Activated naive CD8-positive, alpha-beta T cell treated with anti-CD3 and anti-CD28 coated beads for 36 hours (primary cell): ENCODE measurements at regions not wholly inside any gene's neighbourhood (a gene's known extent, or its start where the extent isn't known, plus 50 kb on each side); places are given as distances from the start of the nearest gene placed in this dataset.

Source experiments
- DNase-seq: peaks from one replicate; pipeline ENCODE4 v3.0.0; 2021
- H3K27ac Mint-ChIP-seq: one replicate; pipeline ENCODE4 v1.8.0; 2022; ENCODE audit warnings: mild to moderate bottlenecking, moderate library complexity, mixed read lengths
- H3K27me3 Mint-ChIP-seq: one replicate; pipeline ENCODE4 v1.8.0; 2022; ENCODE audit warnings: mild to moderate bottlenecking, mixed read lengths
- H3K36me3 Mint-ChIP-seq: one replicate; pipeline ENCODE4 v1.8.0; 2021; ENCODE audit warnings: mild to moderate bottlenecking, mixed read lengths
- H3K4me1 Mint-ChIP-seq: one replicate; pipeline ENCODE4 v1.8.0; 2021; ENCODE audit warnings: mixed read lengths
- H3K4me3 Mint-ChIP-seq: one replicate; pipeline ENCODE4 v1.8.0; 2022; ENCODE audit warnings: mild to moderate bottlenecking, moderate library complexity, mixed read lengths
- H3K9me3 Mint-ChIP-seq: one replicate; pipeline ENCODE4 v1.8.0; 2022; ENCODE audit warnings: mixed read lengths

GRCh38 chr10:35925493-35925892 lies 283.4 kb upstream of the FZD8 start:
- H3K9me3 Mint-ChIP-seq, result no peaks in the 10 kb centered on the region
- H3K27me3 Mint-ChIP-seq, result no peaks in the 10 kb centered on the region
- H3K4me1 Mint-ChIP-seq, result no peaks in the 10 kb centered on the region
- H3K4me3 Mint-ChIP-seq, result no peak overlapping the region
- no peaks in the 10 kb centered on the region for H3K36me3 Mint-ChIP-seq
- no peak for DNase-seq
- no peak overlapping the region for H3K27ac Mint-ChIP-seq

GRCh38 chr10:35924759-35925158 lies 282.7 kb upstream of the FZD8 start:
- no peak for DNase-seq
- Mint-ChIP-seq H3K36me3 (no peaks in the 10 kb centered on the region), H3K27ac (no peak overlapping the region), H3K9me3 (no peaks in the 10 kb centered on the region), H3K4me3 (no peak overlapping the region), H3K27me3 (no peaks in the 10 kb centered on the region), H3K4me1 (no peaks in the 10 kb centered on the region)

DNA sequence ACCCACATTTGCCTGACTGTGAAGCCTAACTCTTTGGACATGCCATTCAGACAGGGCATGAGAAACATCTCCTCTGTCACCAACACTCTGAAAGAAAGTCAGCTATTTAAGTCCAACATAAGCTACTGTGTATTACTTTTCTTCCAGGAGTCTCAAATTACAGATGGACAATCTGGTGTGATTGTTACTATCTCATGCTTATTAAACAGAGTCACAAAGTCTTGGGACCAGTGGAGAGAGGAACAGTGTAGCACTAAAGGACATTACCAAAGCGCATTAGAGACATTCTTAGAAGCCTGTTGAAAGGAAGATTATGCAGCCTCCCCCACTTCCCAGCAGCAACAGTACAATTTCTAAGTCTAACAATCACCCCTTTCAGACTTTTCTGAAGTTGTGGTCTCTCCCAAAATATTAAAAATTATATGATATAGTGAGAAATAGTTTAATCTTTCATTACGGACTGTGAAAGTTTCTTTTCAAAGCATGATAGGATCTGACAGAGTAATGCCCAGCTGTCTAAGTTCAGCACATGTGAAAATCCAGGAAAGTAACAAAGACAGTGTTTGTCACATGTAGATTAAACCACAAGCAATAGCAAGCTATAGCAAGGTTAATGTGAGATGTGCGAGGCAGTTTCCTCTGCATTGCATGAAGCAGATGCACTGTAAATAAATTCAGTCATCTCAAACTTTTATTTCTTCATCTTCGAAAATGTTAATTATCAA lies 280.9 kb upstream of the FZD8 start:
- no peak for DNase-seq
- Mint-ChIP-seq H3K27ac (no peak overlapping the region), H3K36me3 (no peaks in the 10 kb centered on the region), H3K9me3 (no peaks in the 10 kb centered on the region), H3K4me1 (no peaks in the 10 kb centered on the region), H3K4me3 (no peak overlapping the region), H3K27me3 (no peaks in the 10 kb centered on the region)

DNA sequence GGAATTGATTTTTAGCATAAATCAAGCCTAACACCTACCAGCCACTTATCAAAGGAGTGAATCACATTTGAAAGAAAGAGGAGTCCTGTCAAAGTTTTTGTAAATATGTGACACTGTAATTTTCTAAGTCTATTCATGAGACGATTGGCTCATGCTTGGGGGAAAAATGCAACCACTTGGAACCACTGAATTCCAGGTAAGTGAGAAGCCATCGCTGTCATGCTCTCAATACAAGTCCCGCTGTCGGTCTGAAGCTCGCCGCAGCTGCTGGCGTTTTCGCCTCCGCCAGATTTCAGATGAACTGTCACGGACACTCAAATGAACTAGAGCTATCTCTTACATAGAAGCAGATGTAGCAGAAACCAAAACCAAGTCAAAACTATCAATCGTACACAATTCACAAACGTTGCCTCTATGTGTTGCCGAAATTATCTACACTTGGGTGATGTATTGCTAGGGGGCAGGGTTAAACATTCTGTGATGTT lies 279.8 kb upstream of the FZD8 start:
- Mint-ChIP-seq H3K9me3 (peaks cover 1% of the 10 kb centered on the region), H3K4me3 (no peak overlapping the region), H3K4me1 (no peaks in the 10 kb centered on the region), H3K36me3 (no peaks in the 10 kb centered on the region), H3K27ac (no peak overlapping the region), H3K27me3 (no peaks in the 10 kb centered on the region)
- DNase-seq, result no peak

- Mint-ChIP-seq H3K27ac (no peak overlapping the region), H3K36me3 (no peaks in the 10 kb centered on the region), H3K27me3 (peaks cover 4% of the 10 kb centered on the region), H3K4me1 (no peaks in the 10 kb centered on the region), H3K4me3 (no peak overlapping the region), H3K9me3 (peaks cover 1% of the 10 kb centered on the region)
- DNase-seq, result no peak
Observed at GRCh38 chr10:35916791-35917190, 274.7 kb upstream of the FZD8 start.

DNA sequence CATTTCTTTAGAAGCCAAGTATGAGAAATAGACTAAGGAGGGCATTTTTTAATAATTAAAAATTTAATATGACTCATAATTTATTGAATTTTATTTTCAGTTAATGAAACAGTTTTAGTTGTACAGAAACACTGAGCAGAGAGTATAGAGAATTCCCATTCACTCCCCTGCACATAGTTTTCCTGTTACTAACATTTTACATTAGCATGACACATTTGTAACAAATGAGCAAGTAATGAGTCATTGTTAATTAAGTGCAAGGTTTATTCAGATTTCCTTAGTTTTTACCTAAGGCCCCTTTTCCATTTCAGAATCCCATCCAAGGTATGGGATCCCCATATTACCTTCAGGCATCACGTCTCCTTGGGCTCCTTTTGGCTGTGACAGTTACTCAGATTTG lies 271.5 kb upstream of the FZD8 start:
- H3K27ac Mint-ChIP-seq, result no peak overlapping the region
- DNase-seq, result no peak
- H3K4me3 Mint-ChIP-seq, result no peak overlapping the region
- H3K4me1 Mint-ChIP-seq, result no peaks in the 10 kb centered on the region
- H3K27me3 Mint-ChIP-seq, result peaks cover 4% of the 10 kb centered on the region
- H3K9me3 Mint-ChIP-seq, result peaks cover 1% of the 10 kb centered on the region
- H3K36me3 Mint-ChIP-seq, result no peaks in the 10 kb centered on the region

DNA sequence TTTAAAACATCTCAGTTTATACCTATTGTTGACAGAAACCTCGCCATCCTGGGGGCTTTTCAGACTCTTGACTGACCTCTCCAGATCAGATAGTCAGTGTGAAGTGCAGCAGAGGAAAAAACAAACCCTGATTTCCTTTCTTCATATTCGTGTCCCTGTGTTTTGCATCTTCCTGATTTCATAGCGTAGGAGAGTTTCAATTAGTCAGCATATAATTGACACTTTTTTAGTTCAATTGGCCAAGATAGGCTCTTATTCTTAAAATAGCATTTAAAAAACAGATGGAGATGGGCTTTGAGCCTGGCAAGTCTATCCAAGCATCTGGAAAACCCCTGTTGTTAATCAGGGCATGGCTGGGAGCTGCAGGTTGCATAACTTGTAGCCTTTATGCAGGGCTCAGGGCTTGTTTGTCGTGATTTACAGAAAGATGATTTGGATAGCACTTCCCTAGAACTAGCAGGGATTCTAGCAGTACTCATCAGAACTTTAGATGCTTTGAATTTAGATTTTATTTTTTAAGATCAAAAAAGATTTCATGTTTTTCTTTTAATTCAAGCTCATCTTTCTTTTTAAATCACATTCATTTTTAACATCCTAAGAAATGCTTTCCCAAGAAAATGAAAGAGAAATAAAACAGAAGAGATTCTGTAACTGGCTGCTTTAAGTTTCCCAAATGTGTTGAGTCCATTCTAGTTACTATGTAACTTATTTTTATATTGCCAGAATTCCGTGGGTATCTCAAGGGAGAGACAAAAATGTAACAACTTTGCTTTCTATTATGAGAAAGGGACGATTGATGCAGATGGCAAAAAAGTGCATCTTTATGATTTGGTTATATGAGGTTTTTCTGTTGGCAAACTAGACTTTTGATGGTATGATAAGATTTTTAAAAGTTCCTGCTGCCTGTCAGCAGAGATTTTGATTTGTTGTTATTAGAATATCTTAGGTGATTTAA lies 270.8 kb upstream of the FZD8 start:
- no peak overlapping the region for H3K27ac Mint-ChIP-seq
- H3K4me1 Mint-ChIP-seq, result no peaks in the 10 kb centered on the region
- H3K27me3 Mint-ChIP-seq, result peaks cover 4% of the 10 kb centered on the region
- H3K9me3 Mint-ChIP-seq, result peaks cover 1% of the 10 kb centered on the region
- no peak for DNase-seq
- H3K36me3 Mint-ChIP-seq, result no peaks in the 10 kb centered on the region
- H3K4me3 Mint-ChIP-seq, result no peak overlapping the region

GRCh38 chr10:35911954-35912353 lies 269.9 kb upstream of the FZD8 start:
- Mint-ChIP-seq H3K4me1 (no peaks in the 10 kb centered on the region), H3K27ac (no peak overlapping the region), H3K36me3 (no peaks in the 10 kb centered on the region), H3K4me3 (no peak overlapping the region), H3K27me3 (peaks cover 4% of the 10 kb centered on the region), H3K9me3 (no peaks in the 10 kb centered on the region)
- no peak for DNase-seq

DNA sequence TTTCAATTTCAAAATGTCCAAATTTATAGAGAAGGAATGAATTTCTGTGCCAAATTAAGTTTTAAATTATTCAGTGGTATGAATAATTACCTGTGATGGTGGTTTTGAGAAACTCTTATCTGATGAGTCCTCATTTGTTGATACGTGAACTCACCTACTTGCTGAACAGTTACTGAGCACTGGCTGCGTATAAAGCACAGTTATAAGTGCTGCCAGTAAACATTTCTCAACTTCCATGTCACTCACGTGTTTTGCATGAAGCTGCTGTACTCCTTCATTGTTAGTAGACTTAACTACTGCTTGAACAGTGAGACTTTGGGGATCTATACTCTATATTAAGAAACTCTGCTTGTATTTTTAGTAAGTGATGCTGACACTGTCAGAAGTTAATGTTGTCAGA lies 269.1 kb upstream of the FZD8 start:
- Mint-ChIP-seq H3K9me3 (no peaks in the 10 kb centered on the region), H3K36me3 (no peaks in the 10 kb centered on the region), H3K4me1 (no peaks in the 10 kb centered on the region), H3K27ac (no peak overlapping the region), H3K4me3 (no peak overlapping the region), H3K27me3 (peaks cover 4% of the 10 kb centered on the region)
- DNase-seq, result no peak

- Mint-ChIP-seq H3K27me3 (peaks cover 4% of the 10 kb centered on the region), H3K4me1 (no peaks in the 10 kb centered on the region), H3K27ac (no peak overlapping the region), H3K36me3 (no peaks in the 10 kb centered on the region), H3K9me3 (no peaks in the 10 kb centered on the region), H3K4me3 (no peak overlapping the region)
- no peak for DNase-seq
Observed at GRCh38 chr10:35910234-35910633, 268.1 kb upstream of the FZD8 start.

DNA sequence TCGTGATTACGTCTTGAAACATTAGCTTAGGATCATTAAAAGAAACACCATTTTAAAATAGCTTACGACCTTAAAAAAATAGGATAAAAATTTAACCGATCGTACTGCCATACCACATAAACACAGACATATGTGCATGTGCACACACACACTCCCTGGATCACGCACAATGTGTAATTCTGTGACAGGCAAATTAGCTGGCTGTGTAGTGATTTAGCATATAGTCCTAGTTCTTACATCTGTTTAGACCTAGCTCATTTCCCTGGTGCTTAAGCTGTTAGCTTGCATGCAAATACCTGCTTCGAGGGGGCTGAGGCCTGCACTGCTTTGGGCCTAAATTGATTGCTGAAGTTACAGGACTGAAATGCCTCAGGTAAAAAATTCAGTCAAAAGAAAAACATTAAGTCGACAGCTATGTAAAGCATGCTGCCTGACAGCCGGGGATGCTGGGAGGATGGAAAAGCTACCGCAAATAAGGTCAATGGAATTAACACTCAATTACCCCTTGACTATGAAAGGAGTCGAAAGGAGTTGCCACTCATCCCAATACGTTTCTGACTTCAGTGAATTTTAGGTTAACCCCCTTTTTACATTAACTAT lies 267.1 kb upstream of the FZD8 start:
- Mint-ChIP-seq H3K4me1 (no peaks in the 10 kb centered on the region), H3K9me3 (no peaks in the 10 kb centered on the region), H3K4me3 (no peak overlapping the region), H3K27me3 (peaks cover 4% of the 10 kb centered on the region), H3K27ac (no peak overlapping the region), H3K36me3 (no peaks in the 10 kb centered on the region)
- DNase-seq, result no peak

DNA sequence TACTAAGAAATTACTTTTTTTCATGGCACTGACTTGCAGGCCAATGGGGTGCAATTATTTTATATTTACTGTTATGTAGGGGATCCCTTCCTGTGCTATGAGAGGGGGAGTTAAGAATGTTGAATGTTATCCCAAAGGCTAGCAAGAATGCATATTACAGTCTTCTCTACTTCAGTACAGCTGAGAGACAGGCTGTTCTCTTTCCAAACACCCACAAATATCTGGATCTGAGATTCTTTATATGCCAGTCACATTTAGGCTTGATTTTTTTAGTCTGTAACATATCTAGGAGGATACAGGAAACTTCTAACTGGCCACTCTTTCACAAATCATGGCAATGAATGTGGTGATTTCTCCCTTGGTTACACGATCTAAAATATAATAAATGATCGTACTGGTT lies 266.4 kb upstream of the FZD8 start:
- Mint-ChIP-seq H3K9me3 (no peaks in the 10 kb centered on the region), H3K4me1 (no peaks in the 10 kb centered on the region), H3K36me3 (no peaks in the 10 kb centered on the region), H3K4me3 (no peak overlapping the region), H3K27me3 (peaks cover 4% of the 10 kb centered on the region), H3K27ac (no peak overlapping the region)
- no peak for DNase-seq

GRCh38 chr10:35907548-35907947 lies 265.5 kb upstream of the FZD8 start:
- no peak for DNase-seq
- no peaks in the 10 kb centered on the region for H3K9me3 Mint-ChIP-seq
- H3K27me3 Mint-ChIP-seq, result no peaks in the 10 kb centered on the region
- H3K4me1 Mint-ChIP-seq, result no peaks in the 10 kb centered on the region
- no peak overlapping the region for H3K4me3 Mint-ChIP-seq
- H3K36me3 Mint-ChIP-seq, result no peaks in the 10 kb centered on the region
- no peak overlapping the region for H3K27ac Mint-ChIP-seq

DNA sequence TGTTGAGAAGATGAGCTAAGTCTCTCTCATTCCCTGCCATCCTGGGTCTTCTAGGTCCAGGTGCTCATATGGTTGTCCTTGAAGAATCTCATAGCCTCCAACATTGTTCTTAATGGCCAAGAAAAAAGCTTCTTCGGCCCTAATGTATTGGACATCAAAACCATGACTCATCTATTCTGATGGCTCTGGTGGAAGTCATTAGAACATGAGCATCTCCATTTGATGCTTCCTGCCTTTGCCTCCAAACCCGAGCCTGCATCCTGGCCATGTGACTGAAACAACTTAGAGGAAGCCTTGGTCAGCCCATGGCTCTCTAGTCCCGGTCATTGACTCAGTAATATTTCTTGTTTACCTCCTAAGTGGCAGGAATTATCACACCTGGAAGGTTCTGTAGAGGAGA lies 264.1 kb upstream of the FZD8 start:
- no peak overlapping the region for H3K27ac Mint-ChIP-seq
- H3K36me3 Mint-ChIP-seq, result no peaks in the 10 kb centered on the region
- no peaks in the 10 kb centered on the region for H3K27me3 Mint-ChIP-seq
- H3K4me3 Mint-ChIP-seq, result no peak overlapping the region
- H3K4me1 Mint-ChIP-seq, result no peaks in the 10 kb centered on the region
- H3K9me3 Mint-ChIP-seq, result no peaks in the 10 kb centered on the region
- no peak for DNase-seq

DNA sequence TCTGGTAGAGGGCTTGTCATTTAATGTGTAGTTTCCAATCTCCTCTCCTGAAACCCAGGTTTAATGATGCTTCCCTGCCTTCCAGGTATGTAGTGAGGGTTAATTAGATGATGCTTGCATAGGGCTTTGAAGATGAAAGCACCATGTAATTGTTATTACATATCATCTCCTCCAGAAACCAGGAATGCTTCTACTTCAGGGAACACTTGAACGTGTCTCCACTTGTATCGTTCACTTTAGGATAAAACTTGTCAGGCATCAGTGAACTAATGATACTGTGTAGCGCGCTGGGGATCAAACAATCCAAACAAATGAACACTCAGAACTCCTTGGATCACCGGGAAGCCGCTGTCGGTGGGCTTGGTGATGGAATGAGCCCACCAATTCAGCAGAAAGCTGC lies 260.9 kb upstream of the FZD8 start:
- no peaks in the 10 kb centered on the region for H3K27me3 Mint-ChIP-seq

More for the DNA sequence above, 260.9 kb upstream of the FZD8 start:
- H3K27ac Mint-ChIP-seq, result no peak overlapping the region
- no peak overlapping the region for H3K4me3 Mint-ChIP-seq
- no peaks in the 10 kb centered on the region for H3K9me3 Mint-ChIP-seq
- DNase-seq, result no peak
- no peaks in the 10 kb centered on the region for H3K4me1 Mint-ChIP-seq
- H3K36me3 Mint-ChIP-seq, result no peaks in the 10 kb centered on the region
